MV-4-11 (cell line): ENCODE measurements at regions not wholly inside any gene's neighbourhood (a gene's known extent, or its start where the extent isn't known, plus 50 kb on each side); places are given as distances from the start of the nearest gene placed in this dataset.
"Not testable (repeated sequence)": the region's sequence is repeated elsewhere in the genome, so short reads cannot be mapped to it uniquely, and the experiment has no call there.

Experiments
- DNase-seq: peaks from one replicate; lab custom pipeline; 2025; lab: John Stamatoyannopoulos, UW

- DNase-seq, result no peak
Observed at GRCh38 chr3:59411186-59411585, 361.4 kb upstream of the CFAP20DC start.

GRCh38 chr3:59408047-59408624 lies 358.3 kb upstream of the CFAP20DC start:
- no peak for DNase-seq

GRCh38 chr3:59407425-59407824 lies 357.6 kb upstream of the CFAP20DC start:
- no peak for DNase-seq

- no peak for DNase-seq
Observed at GRCh38 chr3:59406943-59407342, 357.1 kb upstream of the CFAP20DC start.

- DNase-seq, result peak; percentile 28
Observed at GRCh38 chr3:59404851-59405250, 355.0 kb upstream of the CFAP20DC start.

GRCh38 chr3:59404064-59404463 lies 354.2 kb upstream of the CFAP20DC start:
- DNase-seq, result no peak

GRCh38 chr3:59401924-59402323 lies 352.1 kb upstream of the CFAP20DC start:
- no peak for DNase-seq

GRCh38 chr3:59392116-59392515 lies 342.3 kb upstream of the CFAP20DC start:
- no peak for DNase-seq

GRCh38 chr3:59391131-59391530 lies 341.3 kb upstream of the CFAP20DC start:
- DNase-seq, result no peak

GRCh38 chr3:59388555-59389270 lies 338.9 kb upstream of the CFAP20DC start:
- peak; percentile 38 for DNase-seq

GRCh38 chr3:59386165-59386564 lies 336.3 kb upstream of the CFAP20DC start:
- DNase-seq, result peak; percentile 94

GRCh38 chr3:59385547-59385946 lies 335.7 kb upstream of the CFAP20DC start:
- DNase-seq, result no peak

- peak; percentile 72 for DNase-seq
Observed at GRCh38 chr3:59381282-59381681, 331.5 kb upstream of the CFAP20DC start.

GRCh38 chr3:59380146-59380545 lies 330.3 kb upstream of the CFAP20DC start:
- no peak for DNase-seq

- no peak for DNase-seq
Observed at GRCh38 chr3:59374818-59375211, 325.0 kb upstream of the CFAP20DC start.

GRCh38 chr3:59374091-59374817 lies 324.4 kb upstream of the CFAP20DC start:
- DNase-seq, result no peak

- no peak for DNase-seq
Observed at GRCh38 chr3:59372346-59372745, 322.5 kb upstream of the CFAP20DC start.

GRCh38 chr3:59368900-59369675 lies 319.3 kb upstream of the CFAP20DC start:
- DNase-seq, result peak; percentile 41

- DNase-seq, result no peak
Observed at GRCh38 chr3:59367150-59367549, 317.3 kb upstream of the CFAP20DC start.

- DNase-seq, result no peak
Observed at GRCh38 chr3:59366218-59366617, 316.4 kb upstream of the CFAP20DC start.

- no peak for DNase-seq
Observed at GRCh38 chr3:59364496-59364895, 314.7 kb upstream of the CFAP20DC start.

- DNase-seq, result not testable (repeated sequence)
Observed at GRCh38 chr3:59360312-59360711, 310.5 kb upstream of the CFAP20DC start.
